ENCODE measurements at regions not wholly inside any gene's neighbourhood (a gene's known extent, or its start where the extent isn't known, plus 50 kb on each side); places are given as distances from the start of the nearest gene placed in this dataset.

GRCh38 chr6:33894438-33894837 is 90.6 kb upstream of the MLN start:
- TF ChIP-seq CTCF (conservative IDR thresholded peaks at IDR 0.05) (no peak), EZH2 (IDR thresholded peaks at IDR 0.05; ENCODE audit: low read depth) (no peak)
